ENCODE measurements at regions not wholly inside any gene's neighbourhood (a gene's known extent, or its start where the extent isn't known, plus 50 kb on each side); places are given as distances from the start of the nearest gene placed in this dataset.

DNA sequence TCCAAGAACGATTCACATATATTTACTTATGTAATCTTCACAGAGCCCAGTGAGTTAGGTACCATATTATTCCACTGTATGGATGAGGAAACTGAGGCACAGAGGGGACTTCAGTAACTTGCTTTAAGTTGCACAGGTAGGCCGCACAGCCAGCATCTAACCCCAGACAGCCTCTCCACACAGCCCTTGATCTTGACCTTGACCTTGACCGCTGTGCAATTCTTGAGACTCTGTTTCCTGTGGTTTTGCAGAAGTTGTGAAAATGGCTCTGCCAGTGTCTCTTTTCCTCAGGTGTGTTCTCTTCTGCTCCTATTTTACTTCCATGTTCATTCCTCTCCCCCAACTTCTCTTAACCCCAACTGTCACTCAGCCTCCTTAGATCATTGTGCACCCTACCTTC is 206.5 kb downstream of the SOX11 start (continued):
- TF ChIP-seq RAD21 (IDR thresholded peaks at IDR 0.05 in 1 of 2, conservative IDR thresholded peaks at IDR 0.05 in 1 of 2; ENCODE audit: low read depth in 2 of 2, low read length in 2 of 2) (no peak), GTF2F1 (IDR thresholded peaks at IDR 0.05; ENCODE audit: borderline replicate concordance, low read depth, low read length) (no peak)

Measured in H1 (cell line).